ENCODE measurements at regions not wholly inside any gene's neighbourhood (a gene's known extent, or its start where the extent isn't known, plus 50 kb on each side); places are given as distances from the start of the nearest gene placed in this dataset.

DNA sequence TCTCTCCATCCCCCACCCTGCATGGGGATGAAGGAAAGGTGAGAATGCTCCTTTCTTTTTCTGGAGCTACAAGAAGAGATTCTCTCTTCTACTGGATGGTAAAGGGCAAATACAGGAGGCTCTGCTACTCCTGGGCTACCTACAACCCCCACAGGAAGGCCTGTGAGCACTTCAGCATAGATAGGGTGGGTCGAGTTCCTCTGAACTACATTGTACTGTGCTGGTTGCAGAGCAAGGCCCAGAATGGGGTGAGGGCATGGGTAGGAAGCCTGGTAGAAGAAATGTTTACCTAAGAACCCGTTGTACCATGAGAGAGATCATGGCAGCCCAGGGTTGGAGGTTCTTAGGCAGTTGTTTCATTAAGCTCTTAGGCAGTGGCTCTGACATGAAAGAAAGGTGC is 510.4 kb downstream of the MID1IP1 start:
- no peak for TF ChIP-seq POLR2A (IDR thresholded peaks at IDR 0.05)
- TF ChIP-seq, protein P1, sequence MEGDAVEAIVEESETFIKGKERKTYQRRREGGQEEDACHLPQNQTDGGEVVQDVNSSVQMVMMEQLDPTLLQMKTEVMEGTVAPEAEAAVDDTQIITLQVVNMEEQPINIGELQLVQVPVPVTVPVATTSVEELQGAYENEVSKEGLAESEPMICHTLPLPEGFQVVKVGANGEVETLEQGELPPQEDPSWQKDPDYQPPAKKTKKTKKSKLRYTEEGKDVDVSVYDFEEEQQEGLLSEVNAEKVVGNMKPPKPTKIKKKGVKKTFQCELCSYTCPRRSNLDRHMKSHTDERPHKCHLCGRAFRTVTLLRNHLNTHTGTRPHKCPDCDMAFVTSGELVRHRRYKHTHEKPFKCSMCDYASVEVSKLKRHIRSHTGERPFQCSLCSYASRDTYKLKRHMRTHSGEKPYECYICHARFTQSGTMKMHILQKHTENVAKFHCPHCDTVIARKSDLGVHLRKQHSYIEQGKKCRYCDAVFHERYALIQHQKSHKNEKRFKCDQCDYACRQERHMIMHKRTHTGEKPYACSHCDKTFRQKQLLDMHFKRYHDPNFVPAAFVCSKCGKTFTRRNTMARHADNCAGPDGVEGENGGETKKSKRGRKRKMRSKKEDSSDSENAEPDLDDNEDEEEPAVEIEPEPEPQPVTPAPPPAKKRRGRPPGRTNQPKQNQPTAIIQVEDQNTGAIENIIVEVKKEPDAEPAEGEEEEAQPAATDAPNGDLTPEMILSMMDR (IDR thresholded peaks at IDR 0.05) = no peak
